ENCODE measurements at regions not wholly inside any gene's neighbourhood (a gene's known extent, or its start where the extent isn't known, plus 50 kb on each side); places are given as distances from the start of the nearest gene placed in this dataset.
"Not testable (repeated sequence)": the region's sequence is repeated elsewhere in the genome, so short reads cannot be mapped to it uniquely, and the experiment has no call there.

GRCh38 chr4:89491761-89492160 lies 184.2 kb upstream of the GPRIN3 start:
- Histone ChIP-seq H3K4me3 (ENCODE audit: low read length) (no peak overlapping the region), H3K36me3 (replicated peaks; ENCODE audit: low read depth, low read length) (no peaks in the 10 kb centered on the region), H3K9ac (ENCODE audit: low read length) (no peak overlapping the region), H3K27me3 (ENCODE audit: low read depth, low read length) (no peaks in the 10 kb centered on the region), H3K4me1 (ENCODE audit: low read length) (peaks cover 5% of the 10 kb centered on the region; the same call in 1 of the 2 replicates), H3K27ac (ENCODE audit: low read length) (no peak overlapping the region), H3K9me3 (ENCODE audit: insufficient read depth, low read length) (no peaks in the 10 kb centered on the region), H2AFZ (ENCODE audit: low read depth, low read length) (0 out of 2 replicates have a peak overlapping the region, but pooled peaks have one; percentile 19), H3K4me2 (ENCODE audit: low read length) (no peak overlapping the region), H4K20me1 (ENCODE audit: insufficient read depth, low read length) (no peaks in the 10 kb centered on the region), H3K79me2 (ENCODE audit: low read length) (no peaks in the 10 kb centered on the region)
- TF ChIP-seq CTCF (IDR thresholded peaks at IDR 0.05; ENCODE audit: low read depth, low read length): no peak
- TF ChIP-seq EZH2phosphoT487 (IDR thresholded peaks at IDR 0.05; ENCODE audit: low read depth): no peak

- H3K79me2 ChIP-seq (ENCODE audit: low read length); H4K20me1 ChIP-seq (ENCODE audit: insufficient read depth, low read length); H3K9ac ChIP-seq (ENCODE audit: low read length); H3K4me3 ChIP-seq (ENCODE audit: low read length); H3K9me3 ChIP-seq (ENCODE audit: insufficient read depth, low read length); H3K27ac ChIP-seq (ENCODE audit: low read length); H3K27me3 ChIP-seq (ENCODE audit: low read depth, low read length); H2AFZ ChIP-seq (ENCODE audit: low read depth, low read length); H3K4me1 ChIP-seq (ENCODE audit: low read length); H3K4me2 ChIP-seq (ENCODE audit: low read length); H3K36me3 ChIP-seq (replicated peaks; ENCODE audit: low read depth, low read length): not testable (repeated sequence)
Observed at GRCh38 chr4:89489921-89490431, 182.4 kb upstream of the GPRIN3 start.

GRCh38 chr4:89489338-89489771 lies 181.8 kb upstream of the GPRIN3 start:
- Histone ChIP-seq H3K79me2 (ENCODE audit: low read length) (no peaks in the 10 kb centered on the region), H3K27ac (ENCODE audit: low read length) (no peak overlapping the region), H4K20me1 (ENCODE audit: insufficient read depth, low read length) (no peaks in the 10 kb centered on the region), H3K4me1 (ENCODE audit: low read length) (peaks cover 5% of the 10 kb centered on the region; the same call in 1 of the 2 replicates), H2AFZ (ENCODE audit: low read depth, low read length) (no peak overlapping the region), H3K9ac (ENCODE audit: low read length) (no peak overlapping the region), H3K4me2 (ENCODE audit: low read length) (no peak overlapping the region), H3K4me3 (ENCODE audit: low read length) (no peak overlapping the region), H3K36me3 (replicated peaks; ENCODE audit: low read depth, low read length) (no peaks in the 10 kb centered on the region), H3K27me3 (ENCODE audit: low read depth, low read length) (no peaks in the 10 kb centered on the region), H3K9me3 (ENCODE audit: insufficient read depth, low read length) (no peaks in the 10 kb centered on the region)
- TF ChIP-seq CTCF (IDR thresholded peaks at IDR 0.05; ENCODE audit: low read depth, low read length): no peak
- TF ChIP-seq EZH2phosphoT487 (IDR thresholded peaks at IDR 0.05; ENCODE audit: low read depth): no peak

- Histone ChIP-seq H3K79me2 (ENCODE audit: low read length) (no peaks in the 10 kb centered on the region), H3K4me3 (ENCODE audit: low read length) (no peak overlapping the region), H3K27me3 (ENCODE audit: low read depth, low read length) (no peaks in the 10 kb centered on the region), H3K36me3 (replicated peaks; ENCODE audit: low read depth, low read length) (no peaks in the 10 kb centered on the region), H3K27ac (ENCODE audit: low read length) (no peak overlapping the region), H2AFZ (ENCODE audit: low read depth, low read length) (no peak overlapping the region), H3K4me1 (ENCODE audit: low read length) (peaks cover 5% of the 10 kb centered on the region; the same call in 1 of the 2 replicates), H3K9ac (ENCODE audit: low read length) (no peak overlapping the region), H3K4me2 (ENCODE audit: low read length) (no peak overlapping the region), H3K9me3 (ENCODE audit: insufficient read depth, low read length) (no peaks in the 10 kb centered on the region), H4K20me1 (ENCODE audit: insufficient read depth, low read length) (no peaks in the 10 kb centered on the region)
- TF ChIP-seq CTCF (IDR thresholded peaks at IDR 0.05; ENCODE audit: low read depth, low read length) (no peak), EZH2phosphoT487 (IDR thresholded peaks at IDR 0.05; ENCODE audit: low read depth) (no peak)
Observed at GRCh38 chr4:89488736-89489135, 181.1 kb upstream of the GPRIN3 start.
